HS-27A (cell line): ENCODE measurements at regions not wholly inside any gene's neighbourhood (a gene's known extent, or its start where the extent isn't known, plus 50 kb on each side); places are given as distances from the start of the nearest gene placed in this dataset.
A peak's percentile ranks its signal among the peaks of the same experiment; 100 is the strongest.
"Not testable (repeated sequence)": the region's sequence is repeated elsewhere in the genome, so short reads cannot be mapped to it uniquely, and the experiment has no call there.

Source experiments
- DNase-seq: peaks from one replicate; pipeline ENCODE4 v3.0.0-alpha.2; 2012; ENCODE audit warnings: low read depth, missing footprints

DNA sequence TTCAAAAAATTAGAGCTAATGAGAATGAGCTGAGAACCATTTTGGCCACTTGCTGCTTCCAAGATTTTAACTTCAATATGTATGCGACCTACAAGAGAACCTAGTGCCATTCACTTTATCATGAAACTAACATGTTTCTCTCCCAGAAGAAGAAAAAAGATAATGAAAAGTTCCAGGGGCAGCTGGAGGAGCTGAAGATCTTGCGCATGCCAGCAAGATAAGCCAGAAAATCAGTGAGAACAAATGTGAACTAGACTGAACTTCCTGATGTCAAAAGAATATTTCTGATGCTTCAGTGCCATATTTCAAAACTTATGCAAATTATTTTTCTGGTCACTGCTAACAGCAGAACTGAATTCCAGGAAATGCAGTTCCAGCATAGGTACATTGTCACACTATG is 1265.1 kb downstream of the BRINP3 start:
- DNase-seq, result no peak

DNA sequence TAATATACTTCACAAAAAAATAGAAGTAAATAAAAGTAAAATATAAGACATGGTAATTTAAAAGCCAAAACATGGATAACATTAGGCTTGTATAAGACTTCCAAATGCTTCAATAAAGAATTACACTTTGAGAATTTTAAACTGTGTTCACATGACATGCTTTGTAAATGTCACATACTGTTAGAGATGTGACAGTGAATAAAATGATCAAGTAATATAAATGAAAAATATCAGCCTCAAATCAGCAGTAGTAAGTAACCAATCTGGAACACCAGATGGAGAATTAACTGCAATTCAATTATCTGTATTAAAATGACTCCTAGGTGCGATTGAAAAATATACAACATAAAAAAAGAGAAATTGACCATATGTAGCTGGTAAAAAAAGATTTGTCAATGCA is 1260.8 kb downstream of the BRINP3 start:
- no peak for DNase-seq

DNA sequence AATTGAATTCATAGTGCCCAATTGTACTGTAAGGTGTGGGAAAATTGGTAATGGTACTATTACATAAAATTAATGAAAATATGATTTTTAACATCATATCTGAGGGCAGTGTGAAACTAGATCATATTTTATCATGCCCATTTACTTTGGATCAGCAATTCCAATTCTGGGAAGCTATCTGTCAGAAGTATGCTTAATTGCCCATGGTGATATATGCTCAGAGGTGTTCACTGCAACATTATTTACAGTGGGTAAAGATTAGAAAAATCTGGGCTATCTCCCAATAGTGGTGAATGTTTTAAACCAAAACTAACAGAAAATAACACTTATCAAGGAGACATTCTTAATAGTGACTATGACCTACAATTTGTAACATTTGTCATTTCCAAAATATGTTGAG is 1260.0 kb downstream of the BRINP3 start:
- DNase-seq, result no peak

DNA sequence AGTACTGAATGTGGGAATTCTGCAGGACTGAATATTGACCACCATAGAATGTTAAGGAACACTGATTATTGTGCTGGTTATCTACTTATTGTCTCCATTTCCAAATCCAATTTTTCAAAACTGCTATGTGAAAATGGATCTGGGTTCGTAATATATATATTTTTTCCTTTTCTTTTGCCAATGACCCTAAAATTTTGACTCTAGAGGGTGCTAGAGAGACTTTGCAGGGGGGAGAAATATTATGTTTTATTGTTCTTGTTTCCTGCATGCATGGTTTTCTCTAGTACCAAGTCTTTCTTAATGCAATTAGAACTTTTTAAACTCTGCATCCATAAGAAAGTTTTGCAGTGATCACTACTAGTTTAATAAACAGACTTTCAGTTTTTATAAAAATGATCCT is 1256.9 kb downstream of the BRINP3 start:
- no peak for DNase-seq

DNA sequence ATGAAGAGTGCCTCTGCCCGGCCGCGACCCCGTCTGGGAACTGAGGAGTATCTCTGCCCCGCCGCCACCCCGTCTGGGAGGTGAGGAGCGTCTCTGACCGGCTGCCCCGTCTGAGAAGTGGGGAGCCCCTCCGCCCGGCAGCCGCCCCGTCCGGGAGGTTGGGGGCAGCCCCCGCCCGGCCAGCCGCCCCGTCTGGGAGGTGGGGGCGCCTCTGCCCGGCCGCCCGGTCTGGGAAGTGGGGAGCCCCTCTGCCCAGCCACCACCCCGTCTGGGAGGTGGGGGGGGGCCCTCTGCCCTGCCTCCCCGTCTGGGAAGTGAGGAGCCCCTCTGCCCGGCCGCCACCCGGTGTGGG is 1251.9 kb downstream of the BRINP3 start:
- not testable (repeated sequence) for DNase-seq

DNA sequence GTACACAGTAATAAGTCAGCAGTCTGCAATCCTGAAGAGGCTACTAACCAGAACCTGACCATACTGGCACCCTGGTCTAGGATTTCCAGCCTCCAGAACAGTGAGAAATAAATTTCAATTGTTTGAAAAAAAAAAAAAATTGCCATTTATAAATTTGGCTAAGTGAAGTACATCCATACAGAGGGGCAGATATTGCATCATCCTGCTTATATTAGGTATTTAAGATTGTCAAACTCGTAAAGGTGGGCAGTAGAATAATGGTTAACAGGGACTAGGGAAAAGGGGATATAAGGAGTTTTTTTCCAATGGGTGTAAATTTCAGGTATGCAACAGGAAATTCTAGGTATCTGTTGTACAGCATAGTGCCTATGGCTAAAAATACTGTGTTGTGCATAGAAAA is 1250.9 kb downstream of the BRINP3 start:
- DNase-seq, result no peak

DNA sequence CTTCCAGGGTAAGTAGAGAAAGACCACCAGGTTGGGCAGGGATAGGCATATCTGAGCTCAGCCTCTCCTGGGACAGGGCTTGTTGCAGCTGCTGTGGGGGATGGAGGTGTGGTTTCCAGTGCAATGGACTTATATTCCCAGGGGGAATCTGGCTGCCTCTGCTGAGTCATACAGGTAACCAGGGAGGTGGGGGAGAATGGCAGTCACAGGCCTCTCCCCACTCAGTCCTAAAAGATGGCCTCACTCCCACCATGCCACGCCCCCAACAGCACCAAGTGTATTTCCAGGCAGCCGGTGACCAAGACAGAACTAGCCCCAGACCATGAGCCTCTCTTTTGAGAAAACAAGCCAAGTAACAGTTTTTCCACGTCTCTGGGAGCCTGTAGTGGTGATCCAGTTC is 1240.7 kb downstream of the BRINP3 start:
- no peak for DNase-seq

DNA sequence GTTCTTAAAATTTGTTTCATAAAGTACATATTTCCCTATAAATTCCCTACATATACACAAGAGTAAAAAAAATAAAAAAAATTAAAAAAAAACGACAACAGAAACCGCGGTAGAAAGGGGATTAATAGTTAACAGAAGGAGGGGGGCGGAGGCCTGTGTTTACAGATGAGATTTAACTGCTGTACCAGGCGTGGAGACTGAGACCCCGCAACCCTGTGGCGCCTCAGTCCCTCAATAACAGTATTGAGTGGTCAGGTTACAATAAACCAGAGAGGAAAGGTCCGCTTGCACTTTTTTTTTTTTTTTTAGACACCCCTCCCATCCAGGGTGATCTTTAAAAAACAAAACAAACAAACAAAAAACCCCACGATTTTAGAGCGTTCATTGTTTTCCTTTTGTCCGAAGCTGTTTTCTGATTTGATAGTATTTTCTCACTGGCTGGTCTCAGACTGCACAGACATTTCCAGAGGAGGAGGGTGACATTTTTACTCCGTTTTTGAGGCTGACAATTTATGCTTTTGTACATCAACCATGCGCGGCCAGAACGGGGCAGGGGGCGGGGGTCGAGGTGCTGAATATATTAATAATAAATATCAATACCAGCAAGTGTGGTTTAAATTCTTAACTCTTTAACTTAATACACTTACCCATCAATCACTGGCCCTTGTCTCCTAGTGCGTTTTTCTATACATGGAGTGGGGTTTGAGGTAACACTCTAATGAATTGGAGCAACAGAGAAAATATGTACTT is 1223.9 kb downstream of the BRINP3 start:
- DNase-seq, result no peak

DNA sequence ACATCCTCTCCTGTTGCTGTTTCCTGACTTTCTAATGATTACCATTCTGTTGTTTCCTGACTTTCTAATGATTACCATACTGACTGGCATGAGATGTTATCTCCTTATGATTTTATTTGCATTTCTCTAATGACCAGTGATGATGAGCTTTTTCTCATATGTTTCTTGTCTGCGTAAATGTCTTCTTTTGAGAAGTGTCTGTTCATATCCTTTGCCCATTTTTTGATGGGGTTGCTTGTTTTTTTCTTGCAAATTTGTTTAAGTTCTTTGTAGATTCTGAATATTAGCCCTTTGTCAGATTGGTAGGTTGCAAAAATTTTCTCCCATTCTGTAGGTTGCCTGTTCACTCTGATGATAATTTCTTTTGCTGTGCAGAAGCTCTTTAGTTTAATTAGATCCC is 1216.5 kb downstream of the BRINP3 start:
- DNase-seq, result not testable (repeated sequence)

DNA sequence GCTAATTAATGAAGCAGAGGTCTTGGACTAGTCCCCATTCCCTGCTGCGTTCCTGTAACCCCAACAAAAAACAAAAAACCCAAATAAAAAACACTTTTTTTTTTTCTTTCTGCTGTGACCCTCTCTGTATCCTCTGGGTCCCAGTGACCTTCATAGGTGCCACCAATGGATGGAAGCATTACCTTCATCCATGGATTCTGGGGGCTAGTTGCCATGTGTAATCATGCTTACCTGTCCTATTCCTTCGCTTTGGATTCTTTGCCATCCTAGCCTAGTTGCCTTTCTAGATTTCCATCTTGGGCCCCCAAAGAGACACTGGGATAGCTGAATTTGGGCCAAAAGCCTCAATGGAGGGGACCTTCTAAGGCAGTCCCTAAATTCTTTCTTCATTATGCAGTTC is 1208.7 kb downstream of the BRINP3 start:
- DNase-seq, result no peak

DNA sequence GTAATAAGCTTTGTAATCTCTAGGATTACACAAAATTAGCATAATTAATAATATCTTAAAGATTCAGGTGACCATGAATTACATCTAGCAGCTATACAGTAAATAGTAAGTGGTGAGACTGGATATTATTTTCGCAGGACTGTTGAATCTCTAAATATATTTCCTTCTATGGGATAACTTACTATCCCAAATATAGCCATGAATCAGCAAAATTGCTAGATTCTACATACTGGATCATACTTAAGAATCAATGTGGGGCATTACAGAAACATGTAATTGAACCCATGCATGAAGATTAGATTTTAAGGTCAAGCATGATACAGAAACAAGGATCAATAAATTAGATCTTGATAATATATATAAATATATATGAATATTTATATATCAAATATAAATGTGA is 1203.4 kb downstream of the BRINP3 start:
- no peak for DNase-seq

DNA sequence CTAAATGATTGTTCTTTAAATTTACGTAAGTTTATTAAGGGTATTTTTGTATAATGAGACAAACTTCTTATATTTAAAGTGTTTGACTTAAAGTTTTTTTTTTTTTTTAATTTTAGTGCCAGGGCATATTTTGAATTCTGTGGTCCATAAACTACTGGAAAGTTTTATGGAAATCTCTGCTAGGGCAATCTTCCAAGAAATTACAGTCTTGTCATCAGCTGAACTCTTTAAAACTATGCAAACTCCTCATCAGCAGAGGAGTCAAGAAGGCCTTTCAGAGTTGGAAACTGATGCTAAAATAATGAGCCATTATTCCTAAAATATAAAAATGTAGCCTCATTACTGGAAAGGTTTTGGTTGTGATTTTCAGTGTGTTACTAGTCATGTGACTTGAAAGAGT is 1201.9 kb downstream of the BRINP3 start:
- DNase-seq, result no peak

DNA sequence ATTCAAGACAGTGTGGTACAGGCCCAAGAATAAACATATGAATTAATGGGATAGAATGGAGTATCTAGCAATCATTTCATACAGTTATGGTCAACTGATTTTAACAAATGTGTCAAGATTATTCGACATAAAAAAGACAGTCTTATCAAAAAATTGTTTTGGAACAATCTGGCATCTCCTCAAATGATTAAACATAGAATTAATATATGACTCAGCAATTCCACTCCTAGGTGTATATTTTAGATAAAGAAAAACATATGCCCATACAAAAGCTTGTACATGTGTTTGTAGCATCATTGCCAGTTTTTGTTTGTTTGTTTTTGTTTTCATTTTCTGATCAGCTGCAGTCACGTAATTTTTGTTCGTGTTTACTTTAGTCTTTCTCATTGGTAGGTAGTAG is 1188.3 kb downstream of the BRINP3 start:
- DNase-seq, result no peak

DNA sequence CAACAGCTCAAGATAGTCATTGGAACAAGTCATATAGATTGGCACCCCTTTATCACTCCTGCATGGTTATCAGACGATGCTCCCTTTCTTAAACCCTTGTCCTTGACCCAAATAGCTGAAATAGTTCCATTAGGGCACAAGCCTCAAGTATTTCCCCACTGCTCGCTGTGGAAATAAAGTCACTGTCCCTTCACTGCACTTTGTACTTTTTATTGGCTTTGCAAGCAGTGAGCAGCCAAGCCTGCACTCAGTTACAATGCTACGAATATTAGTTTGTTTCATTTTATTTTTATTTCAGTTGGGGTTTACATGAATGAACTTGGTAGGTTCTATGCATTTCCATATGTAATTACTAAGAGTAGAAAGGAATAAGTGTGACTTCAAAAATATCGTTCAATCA is 1176.4 kb downstream of the BRINP3 start:
- DNase-seq, result no peak

DNA sequence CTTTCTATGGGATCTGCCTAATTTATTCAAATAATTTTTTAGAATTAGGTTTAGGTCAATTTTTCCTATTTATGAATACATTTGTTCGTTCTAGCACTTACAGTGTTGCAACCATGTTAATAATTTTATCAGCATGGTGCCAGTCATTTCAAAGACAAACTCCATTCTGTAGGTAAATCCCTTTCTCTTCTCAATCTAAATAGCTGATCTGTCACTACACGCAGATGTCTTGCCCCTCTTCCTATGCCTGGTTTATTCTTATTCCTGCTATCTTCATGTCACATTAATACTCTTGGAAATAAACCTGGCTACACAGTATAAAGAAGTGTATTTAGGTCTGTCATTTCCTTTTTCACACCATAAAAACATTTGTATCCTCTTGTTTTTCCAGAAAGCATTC is 1172.4 kb downstream of the BRINP3 start:
- DNase-seq, result no peak

DNA sequence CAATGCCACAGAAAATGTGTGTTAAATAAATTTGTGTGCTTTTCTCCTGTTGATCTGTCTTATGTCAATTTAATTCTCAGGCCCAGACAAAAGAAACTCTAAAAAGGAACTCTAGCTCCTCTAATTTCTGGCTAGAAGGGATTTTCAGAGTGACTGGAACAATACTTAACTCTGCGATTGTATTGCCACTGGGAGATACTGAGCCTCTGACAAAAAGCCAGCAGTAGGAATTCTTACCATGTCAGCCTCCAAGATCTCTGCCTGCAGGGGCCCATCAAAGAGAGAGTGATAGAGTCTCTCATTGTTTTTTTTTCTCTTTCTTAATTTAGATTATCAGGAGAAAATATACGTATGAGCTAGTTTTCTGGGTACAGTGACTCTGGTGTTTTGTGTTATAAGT is 1165.7 kb downstream of the BRINP3 start:
- DNase-seq, result no peak

DNA sequence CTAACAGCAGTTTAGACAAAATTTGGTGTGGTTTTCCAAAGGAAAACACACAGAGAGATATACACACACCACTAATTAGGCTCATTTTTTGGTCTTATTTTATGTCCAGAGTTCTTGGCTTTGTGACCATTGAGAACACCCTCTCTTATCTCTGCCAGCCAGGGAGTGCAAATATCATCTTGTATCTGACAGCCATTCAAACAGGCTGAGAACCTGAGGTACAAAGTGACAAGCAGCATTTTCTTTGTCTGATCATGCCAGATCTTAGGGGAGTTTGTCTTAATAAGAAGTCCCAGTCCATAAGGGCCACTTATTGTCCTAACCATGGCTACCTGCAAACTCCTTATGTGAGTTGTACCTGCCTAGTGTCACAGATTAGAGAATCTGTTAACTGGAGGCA is 1165.2 kb downstream of the BRINP3 start:
- DNase-seq, result no peak

DNA sequence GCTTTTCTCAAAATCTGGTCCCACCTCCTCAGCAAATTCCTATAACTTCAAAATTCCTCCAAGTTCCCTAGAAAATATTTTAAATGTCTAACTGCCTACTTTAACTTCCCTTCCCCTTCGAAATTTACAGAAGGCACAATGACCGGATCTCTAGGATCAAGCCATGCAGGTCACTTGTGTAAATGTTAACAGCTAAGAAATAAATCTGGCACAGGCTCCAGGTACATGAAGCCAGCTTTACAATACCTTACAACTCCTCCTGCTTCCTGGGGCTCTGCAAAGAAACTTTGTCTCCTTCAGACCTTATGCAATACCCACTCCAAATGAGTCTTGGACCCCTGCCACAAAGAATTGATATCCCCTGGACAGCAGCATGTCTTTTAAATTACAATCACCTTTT is 1164.2 kb downstream of the BRINP3 start:
- no peak for DNase-seq

DNA sequence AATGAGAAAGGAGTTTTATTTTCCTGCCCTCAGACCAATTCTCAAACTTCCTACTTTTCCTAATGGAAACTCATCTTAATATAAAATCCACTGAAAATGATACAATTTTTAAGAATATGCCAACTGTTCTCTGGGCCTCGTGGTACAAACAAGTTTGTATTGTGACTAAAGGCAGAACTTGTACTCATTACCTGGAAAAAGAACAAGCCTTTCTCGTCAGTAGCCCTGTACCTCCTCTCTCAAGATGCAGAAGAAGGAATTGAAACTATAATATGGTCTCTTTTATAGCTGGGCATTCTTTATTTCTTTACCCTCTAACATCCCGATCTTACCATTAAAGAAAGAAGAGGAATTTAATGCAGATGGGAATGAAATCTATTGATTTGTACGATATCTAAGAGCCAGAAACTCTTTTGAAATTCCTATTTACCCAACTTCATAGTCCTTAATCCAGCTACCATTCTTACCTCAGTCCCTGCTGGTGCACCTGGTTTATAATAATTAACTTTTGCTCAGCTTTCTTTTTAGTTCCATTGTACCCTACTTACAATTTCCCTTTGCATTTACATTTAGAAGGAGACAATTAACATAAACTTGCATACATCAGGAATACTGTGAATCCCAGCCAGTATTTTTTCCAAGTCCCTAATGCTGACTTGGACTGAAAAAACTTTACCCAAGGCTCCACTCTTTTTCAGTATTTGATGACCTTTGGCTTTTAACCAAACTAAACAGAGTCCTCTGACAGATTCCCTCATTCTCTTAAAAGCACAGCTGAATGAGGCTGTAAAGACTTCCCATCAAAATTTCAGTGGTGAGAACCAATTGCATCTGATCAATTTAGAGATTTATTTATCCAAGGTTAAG is 1162.4 kb downstream of the BRINP3 start:
- DNase-seq, result no peak

DNA sequence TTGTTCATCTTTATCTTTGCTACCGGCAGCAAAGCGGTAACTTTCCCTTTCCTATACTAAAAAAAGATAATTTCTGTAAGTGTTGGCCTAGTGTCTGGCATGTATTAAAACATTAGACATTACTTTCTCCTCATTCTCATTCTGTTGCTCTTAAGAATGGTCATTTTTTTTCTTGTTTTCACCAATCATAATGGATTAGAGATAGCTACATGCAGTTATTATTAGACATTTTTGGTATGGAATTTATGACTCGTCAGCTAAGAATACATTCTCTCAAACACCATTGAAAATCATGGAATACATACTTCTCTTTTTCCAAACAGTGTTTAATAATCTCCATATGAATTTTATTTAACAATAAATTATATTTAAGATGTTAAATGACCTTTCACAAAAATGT is 1154.6 kb downstream of the BRINP3 start:
- DNase-seq, result peak; percentile 11

DNA sequence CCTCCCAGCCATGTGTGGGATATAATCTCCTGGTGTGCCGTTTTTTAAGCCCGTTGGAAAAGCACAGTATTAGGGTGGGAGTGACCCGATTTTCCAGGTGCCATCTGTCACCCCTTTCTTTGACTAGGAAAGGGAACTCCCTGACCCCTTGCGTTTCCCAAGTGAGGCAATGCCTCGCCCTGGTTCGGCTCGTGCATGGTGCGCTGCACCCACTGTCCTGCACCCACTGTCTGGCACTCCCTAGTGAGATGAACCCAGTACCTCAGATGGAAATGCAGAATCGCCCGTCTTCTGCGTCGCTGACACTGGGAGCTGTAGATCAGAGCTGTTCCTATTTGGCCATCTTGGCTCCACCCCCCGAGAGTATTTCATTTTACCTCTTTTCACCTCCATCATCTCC is 1146.6 kb downstream of the BRINP3 start:
- not testable (repeated sequence) for DNase-seq

DNA sequence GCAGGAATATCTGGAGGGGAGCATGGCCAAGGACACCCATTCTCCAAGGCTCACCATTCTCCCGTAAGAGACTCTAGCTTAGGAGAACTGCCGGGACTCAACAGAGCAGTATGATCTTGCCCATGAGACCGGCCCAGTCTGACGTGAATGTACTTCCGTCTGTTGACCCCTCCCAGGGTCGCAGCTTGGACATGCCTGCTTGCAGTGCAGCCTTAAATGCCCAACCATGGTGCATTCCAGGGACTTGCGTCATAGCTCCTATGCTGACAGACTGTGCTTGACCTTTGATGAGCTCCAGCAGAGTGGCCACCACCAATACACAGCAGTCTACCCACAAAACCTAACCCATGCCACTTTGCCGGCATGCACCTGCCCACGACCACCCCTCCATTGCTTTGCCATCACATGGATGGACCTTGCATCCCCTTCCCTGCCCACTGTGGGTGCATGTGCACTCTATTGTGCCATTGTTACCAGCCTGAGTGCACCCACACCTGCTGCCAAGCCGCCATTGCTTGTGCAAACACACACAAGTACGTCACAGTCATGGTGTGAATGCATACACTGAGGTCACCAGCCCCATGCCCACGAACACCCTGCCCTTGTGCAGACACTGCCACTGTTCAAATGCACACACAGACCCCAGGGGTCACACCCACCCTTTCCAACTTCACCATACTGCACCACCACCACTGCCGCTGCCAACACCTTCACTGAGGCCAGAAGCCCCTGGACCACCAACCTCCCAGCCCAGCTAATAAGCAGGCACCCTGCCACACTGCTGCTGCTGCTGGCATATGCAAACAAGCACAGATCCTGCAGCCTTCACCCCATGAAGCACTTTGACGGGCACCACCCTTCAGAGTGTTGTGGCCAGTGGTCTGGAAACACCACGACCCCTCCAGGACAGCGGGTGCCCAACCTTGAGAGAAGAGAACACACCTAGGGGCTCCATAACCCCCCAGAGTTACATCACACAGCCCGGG is 1141.3 kb downstream of the BRINP3 start:
- DNase-seq, result no peak
